Pulmonary artery endothelial cell (primary cell): ENCODE measurements at regions not wholly inside any gene's neighbourhood (a gene's known extent, or its start where the extent isn't known, plus 50 kb on each side); places are given as distances from the start of the nearest gene placed in this dataset.
"Not testable (repeated sequence)": the region's sequence is repeated elsewhere in the genome, so short reads cannot be mapped to it uniquely, and the experiment has no call there.

Experiments used
- DNase-seq: peaks from one replicate; pipeline ENCODE4 v3.0.0-alpha.2; 2011; ENCODE audit warnings: low read depth, low spot score

- no peak for DNase-seq
These were observed 188.9 kb downstream of the RRAGC start for GRCh38 chr1:38670544-38671122.

- no peak for DNase-seq
These were observed 191.9 kb downstream of the RRAGC start for GRCh38 chr1:38667626-38668025.

DNA sequence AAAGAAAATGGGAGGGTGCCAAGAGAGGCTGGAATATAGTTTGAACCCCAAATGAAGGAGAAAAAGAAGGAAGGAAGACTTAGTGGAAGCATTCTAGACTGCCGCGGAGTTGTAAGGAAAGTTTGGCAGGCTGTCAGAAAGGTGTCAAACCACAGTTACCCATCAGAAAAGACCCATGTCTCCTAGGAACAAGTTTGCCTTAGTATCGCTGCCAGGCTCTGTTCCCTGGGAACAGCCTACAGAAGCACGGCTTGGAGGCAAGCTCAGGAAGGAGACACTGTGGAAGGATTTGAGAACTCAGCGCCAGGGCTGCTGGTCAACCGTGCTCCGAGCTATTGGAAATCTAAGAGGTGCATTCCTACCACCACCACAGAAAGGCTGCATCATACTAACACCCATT lies 197.4 kb downstream of the RRAGC start:
- DNase-seq, result no peak

DNA sequence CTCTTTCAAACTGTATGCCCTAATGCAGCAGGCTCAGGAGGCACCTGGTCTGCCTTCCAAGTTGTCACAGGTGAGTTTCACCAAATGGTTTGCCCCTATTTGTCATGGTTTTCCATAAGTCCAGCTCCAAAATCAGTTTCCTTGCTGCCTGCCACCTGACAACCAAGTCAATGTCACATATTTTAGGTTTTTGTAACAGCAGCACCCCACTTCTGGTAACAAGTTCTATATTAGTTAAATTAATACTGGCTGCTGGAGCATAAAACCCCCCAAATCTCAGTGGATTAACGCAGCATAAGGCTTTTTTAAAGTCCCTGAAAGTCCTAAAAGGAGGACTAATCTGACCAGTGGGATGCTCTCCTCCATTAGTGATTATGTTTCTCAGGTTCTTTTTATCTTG lies 200.7 kb downstream of the RRAGC start:
- DNase-seq, result no peak

DNA sequence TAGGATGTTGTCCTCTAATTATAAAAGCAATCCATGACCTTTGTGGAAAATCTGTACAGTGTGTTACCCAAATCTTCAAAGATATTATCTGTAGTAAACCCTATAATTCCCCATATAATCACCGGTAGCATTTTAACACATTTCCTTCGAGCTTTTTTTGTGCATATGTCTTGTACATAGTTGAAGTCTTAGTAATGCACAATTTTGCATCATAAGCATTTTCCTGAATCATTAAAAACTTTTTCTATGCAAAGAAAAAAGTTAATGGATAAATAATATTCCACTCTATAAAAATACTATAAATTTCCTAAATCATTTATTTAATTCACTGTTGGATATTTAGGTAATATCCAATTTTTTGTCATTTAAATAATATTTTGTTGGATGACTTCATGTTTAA lies 201.7 kb downstream of the RRAGC start:
- DNase-seq, result no peak

DNA sequence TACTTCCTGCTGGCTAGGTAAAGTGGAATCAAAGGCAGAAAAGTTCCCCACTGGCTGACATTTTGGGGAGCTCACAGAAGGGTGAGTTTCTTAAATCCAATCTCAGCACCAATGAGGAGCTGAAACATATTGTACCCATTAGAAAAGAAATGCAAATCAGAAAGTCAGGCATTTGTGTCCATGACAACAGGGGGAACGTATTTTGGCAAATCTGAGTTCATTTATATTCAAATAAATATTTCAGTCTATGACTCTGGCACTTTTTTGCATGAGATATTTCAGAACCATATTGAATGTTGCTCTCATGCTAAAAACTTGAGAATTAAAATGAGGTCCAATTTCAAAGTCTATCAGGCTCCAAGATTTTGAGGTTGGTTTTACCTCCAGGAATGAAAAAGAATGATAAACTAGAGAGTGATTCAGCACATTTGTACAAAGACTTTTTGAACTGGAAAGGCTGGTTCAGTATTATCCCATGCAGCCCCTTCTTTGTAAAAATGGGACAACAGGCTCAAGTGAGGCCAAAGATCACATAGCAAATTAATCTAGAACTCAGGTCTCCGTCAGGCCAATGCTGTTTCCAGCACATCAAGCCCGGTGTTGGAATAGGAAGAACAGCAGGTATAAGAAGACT lies 202.2 kb downstream of the RRAGC start:
- DNase-seq, result no peak

DNA sequence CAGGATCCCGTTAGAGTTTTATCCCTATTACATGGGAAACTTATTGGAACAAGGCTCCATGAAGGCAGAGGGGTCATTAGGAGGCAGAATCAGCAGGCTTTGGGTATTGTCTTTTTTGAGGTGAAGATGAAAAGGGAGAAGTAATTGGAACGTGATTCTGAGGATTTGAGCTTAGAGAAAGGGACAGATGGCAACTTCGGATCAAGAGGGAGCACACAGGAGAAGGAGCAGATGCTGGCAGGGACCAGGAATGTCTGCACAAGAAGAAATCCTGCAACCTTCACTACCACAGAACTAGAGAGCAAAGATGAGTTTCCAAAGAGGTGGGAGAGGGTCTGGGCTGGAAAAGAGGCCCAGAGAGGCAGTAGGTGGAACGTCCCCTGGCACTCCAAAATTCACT lies 202.8 kb downstream of the RRAGC start:
- no peak for DNase-seq

- DNase-seq, result no peak
These were observed 207.4 kb downstream of the RRAGC start for GRCh38 chr1:38652217-38652616.

GRCh38 chr1:38651669-38652068 lies 207.9 kb downstream of the RRAGC start:
- no peak for DNase-seq

DNA sequence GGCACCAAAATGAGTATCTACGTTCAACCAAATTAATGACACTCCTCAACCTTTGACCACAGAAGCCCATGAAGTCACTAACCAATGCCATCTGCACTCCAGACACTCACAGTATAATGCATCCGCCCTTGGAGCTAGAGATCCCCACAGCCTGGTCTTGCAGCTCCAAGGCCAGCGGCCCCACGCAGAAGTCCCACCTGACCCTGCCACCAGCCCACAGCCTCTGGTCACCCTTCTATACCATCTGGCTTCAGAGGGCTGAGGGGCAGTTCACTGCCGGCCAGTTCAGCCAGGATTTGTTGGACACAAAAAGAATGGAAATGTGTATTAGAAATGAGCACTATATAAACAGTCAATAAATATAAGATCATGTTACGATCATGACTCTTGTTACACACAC lies 211.2 kb downstream of the RRAGC start:
- no peak for DNase-seq

- DNase-seq, result not testable (repeated sequence)
These were observed 212.2 kb downstream of the RRAGC start for GRCh38 chr1:38647341-38647740.

DNA sequence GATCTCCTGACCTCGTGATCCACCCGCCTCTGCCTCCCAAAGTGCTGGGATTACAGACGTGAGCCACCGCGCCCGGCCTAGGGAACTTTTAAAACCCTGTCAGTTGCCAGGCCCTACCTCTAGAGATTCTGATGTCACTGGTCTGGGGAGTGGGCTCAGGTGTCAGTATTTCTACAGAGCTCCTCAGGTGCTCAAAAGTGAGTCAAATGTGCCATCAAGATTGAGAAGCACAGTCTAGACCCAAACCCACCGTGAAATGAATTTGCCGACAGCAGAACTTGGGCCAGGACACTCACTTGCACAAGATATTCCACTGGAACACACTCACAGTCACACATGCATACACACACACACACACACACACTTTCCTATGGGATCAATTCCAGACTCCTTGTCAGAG lies 215.5 kb downstream of the RRAGC start:
- no peak for DNase-seq

- no peak for DNase-seq
These were observed 217.9 kb downstream of the RRAGC start for GRCh38 chr1:38641661-38642060.

DNA sequence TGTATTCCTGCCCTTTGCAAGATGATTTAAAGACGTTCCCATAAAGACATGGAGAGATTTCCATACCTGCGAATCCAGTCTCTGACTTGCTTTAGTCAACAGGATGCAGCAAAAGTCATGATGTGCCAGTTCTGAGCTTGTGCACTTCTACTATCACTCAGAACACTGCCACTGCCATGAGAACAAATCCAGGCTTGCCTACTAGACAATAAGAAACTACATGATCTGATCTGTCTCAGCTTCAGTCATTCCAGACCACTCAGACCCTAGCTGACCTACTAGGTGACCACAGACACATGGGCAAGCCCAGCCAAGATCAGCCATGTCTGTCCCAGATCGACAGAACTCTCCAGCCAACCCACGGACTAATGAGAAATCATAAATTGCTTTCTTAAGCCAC lies 219.2 kb downstream of the RRAGC start:
- DNase-seq, result no peak

GRCh38 chr1:38628241-38628640 lies 231.3 kb downstream of the RRAGC start:
- no peak for DNase-seq

DNA sequence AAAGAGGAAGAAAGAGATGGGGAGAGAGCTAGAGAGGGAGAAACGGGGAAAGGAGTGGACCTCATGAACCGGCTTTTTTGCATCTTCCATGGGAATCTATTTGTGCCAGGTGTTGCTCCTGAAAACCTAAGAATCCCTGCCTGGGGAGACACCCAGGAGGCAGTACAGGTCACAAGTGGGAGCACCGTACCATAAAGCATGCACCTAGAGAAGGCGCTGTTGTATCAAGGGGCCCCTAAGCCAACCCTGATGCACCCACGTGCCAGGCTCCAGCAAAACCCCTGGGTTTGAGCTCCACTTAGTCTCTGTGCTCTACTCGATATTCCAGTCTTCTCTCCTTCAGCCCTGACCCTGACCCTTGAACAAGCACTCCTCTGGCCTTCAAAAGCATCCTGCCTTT lies 233.6 kb downstream of the RRAGC start:
- no peak for DNase-seq

- no peak for DNase-seq
These were observed 235.1 kb downstream of the RRAGC start for GRCh38 chr1:38624336-38625039.

- DNase-seq, result no peak
These were observed 236.0 kb downstream of the RRAGC start for GRCh38 chr1:38623529-38623928.

- DNase-seq, result no peak
These were observed 237.4 kb downstream of the RRAGC start for GRCh38 chr1:38622197-38622596.

DNA sequence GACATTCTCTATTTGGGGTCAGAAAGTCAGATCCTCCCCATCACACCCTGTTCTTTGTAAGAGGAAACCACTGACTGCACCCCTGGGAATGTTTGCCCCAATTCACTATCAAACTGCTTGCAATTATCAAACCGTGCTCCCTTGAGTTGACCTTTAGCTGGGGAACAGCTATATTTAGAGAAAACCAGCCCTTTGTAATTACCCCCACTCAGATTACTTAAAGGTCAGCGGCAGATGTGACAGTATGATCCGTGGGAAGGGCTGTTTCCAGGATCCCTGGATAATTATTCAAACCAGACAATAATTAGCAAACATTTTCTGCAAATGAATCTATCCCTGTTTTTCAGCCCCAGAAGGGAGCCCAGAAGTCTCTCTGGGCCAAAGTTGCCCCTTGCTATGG lies 242.7 kb downstream of the RRAGC start:
- DNase-seq, result no peak

GRCh38 chr1:38615680-38616079 lies 243.9 kb downstream of the RRAGC start:
- no peak for DNase-seq

DNA sequence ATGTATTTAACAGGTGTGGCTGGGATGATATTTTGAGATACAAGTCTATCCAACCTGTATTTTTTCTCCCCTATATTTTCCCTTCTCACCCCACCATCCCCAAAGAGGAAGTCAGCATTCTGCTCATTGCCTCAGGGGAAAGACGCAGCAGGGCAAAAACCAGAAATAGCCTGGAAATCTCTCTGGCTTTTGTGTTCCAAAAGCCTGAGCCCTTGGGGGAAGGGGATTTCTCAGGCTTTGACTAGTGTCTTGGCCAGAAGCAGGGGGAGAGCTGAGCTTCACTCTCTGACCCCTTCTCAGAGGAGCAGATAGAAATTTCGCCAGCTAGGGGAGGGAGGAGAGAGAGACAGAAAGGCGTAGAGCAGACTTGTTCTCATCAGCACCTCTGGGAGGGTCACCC lies 244.7 kb downstream of the RRAGC start:
- no peak for DNase-seq

DNA sequence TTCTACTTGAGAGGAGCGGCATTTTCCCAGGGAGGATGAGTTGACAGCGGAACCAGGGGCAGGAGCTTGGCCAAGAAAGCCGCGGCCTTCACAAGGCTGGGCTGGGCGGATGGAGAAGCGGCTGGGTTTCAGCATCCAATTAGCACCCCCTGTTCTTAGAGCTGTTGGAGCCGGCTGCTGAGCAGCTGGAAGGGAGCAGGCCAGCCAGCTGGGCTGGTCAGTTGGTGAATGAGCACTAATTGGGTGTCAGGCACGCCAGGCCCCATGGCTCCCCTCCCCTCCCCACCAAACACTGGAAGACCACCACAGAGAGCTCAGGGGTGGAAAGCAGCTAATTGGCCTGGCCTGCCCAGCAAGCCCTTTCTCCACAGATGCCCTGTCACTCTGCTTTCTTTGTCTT lies 245.6 kb downstream of the RRAGC start:
- no peak for DNase-seq
